Mesenchymal stem cell (in vitro differentiated cells and primary cell): ENCODE measurements at regions not wholly inside any gene's neighbourhood (a gene's known extent, or its start where the extent isn't known, plus 50 kb on each side); places are given as distances from the start of the nearest gene placed in this dataset.
A peak's percentile ranks its signal among the peaks of the same experiment; 100 is the strongest.

ENCODE experiments used
- DNase-seq: peaks from one replicate; pipeline ENCODE4 v3.0.0-alpha.2; 2013
- H2AFZ ChIP-seq: one replicate; pipeline ENCODE4 v1.6.1; 2013; ENCODE audit warnings: low read depth, mild to moderate bottlenecking, control low read depth, inconsistent platforms, low read length, moderate library complexity
- H2AK5ac ChIP-seq: 2 replicates; pipeline ENCODE4 v1.6.1; 2013; ENCODE audit warnings: low read length, moderate library complexity, mild to moderate bottlenecking, inconsistent platforms; ENCODE audit not compliant: severe bottlenecking
- H2BK120ac ChIP-seq: one replicate; pipeline ENCODE4 v1.6.1; 2013; ENCODE audit warnings: low read depth, mild to moderate bottlenecking, inconsistent platforms, low read length, moderate library complexity
- H2BK12ac ChIP-seq, 2 experiments: one replicate each; pipeline ENCODE4 v1.6.1; 2013; ENCODE audit warnings: inconsistent platforms in 2 of 2, low read length in 2 of 2, mild to moderate bottlenecking in 2 of 2, moderate library complexity in 2 of 2, control low read depth in 1 of 2
- H2BK15ac ChIP-seq: one replicate; pipeline ENCODE4 v1.6.1; 2013; ENCODE audit warnings: mild to moderate bottlenecking, low read depth, inconsistent platforms; ENCODE audit not compliant: poor library complexity, severe bottlenecking
- H2BK5ac ChIP-seq: 2 replicates; pipeline ENCODE4 v1.6.1; 2013; ENCODE audit warnings: low read depth, mild to moderate bottlenecking, low read length, control low read depth, inconsistent platforms; ENCODE audit not compliant: poor library complexity, severe bottlenecking
- H3K14ac ChIP-seq, 2 experiments: one replicate each; pipeline ENCODE4 v1.6.1; 2013; ENCODE audit warnings: inconsistent platforms in 2 of 2, low read length in 2 of 2, control low read depth in 1 of 2, mild to moderate bottlenecking in 1 of 2, moderate library complexity in 1 of 2
- H3K18ac ChIP-seq, 2 experiments: one replicate each; pipeline ENCODE4 v1.6.1; 2013; ENCODE audit warnings: inconsistent platforms in 2 of 2, low read length in 2 of 2, control low read depth in 1 of 2, low read depth in 1 of 2, mild to moderate bottlenecking in 1 of 2
- H3K23ac ChIP-seq, 2 experiments: one replicate each; pipeline ENCODE4 v1.6.1; 2013; ENCODE audit warnings: inconsistent platforms in 2 of 2, low read length in 2 of 2, mild to moderate bottlenecking in 2 of 2, moderate library complexity in 2 of 2, control low read depth in 1 of 2
- H3K27ac ChIP-seq: 2 replicates; pipeline ENCODE4 v1.5.1; 2013; ENCODE audit warnings: mild to moderate bottlenecking, moderate library complexity, low read length, control low read depth, inconsistent platforms; ENCODE audit not compliant: poor library complexity, severe bottlenecking
- H3K27me3 ChIP-seq, 2 experiments: 2 replicates each; pipeline versions ENCODE4 v1.6.1 to v1.7.0; 2013; ENCODE audit warnings: low read length in 2 of 2, mild to moderate bottlenecking in 2 of 2, moderate library complexity in 2 of 2, control low read depth in 1 of 2, inconsistent platforms in 1 of 2; ENCODE audit not compliant: control insufficient read depth in 1 of 2, insufficient read depth in 1 of 2
- H3K36me3 ChIP-seq, 2 experiments: 2 replicates each; pipeline versions ENCODE4 v1.6.1 to v1.7.0; 2013; ENCODE audit warnings: low read length in 2 of 2, control low read depth in 1 of 2, inconsistent platforms in 1 of 2, low read depth in 1 of 2, mild to moderate bottlenecking in 1 of 2; ENCODE audit not compliant: insufficient read depth in 2 of 2, control insufficient read depth in 1 of 2
- H3K4ac ChIP-seq, 2 experiments: one replicate each; pipeline ENCODE4 v1.6.1; 2013; ENCODE audit warnings: inconsistent platforms in 2 of 2, low read length in 2 of 2, mild to moderate bottlenecking in 2 of 2, moderate library complexity in 2 of 2, control low read depth in 1 of 2, low read depth in 1 of 2
- H3K4me1 ChIP-seq: 2 replicates; pipeline ENCODE4 v1.6.1; 2013; ENCODE audit warnings: low read depth, low read length, control low read depth; ENCODE audit not compliant: control insufficient read depth, insufficient read depth
- H3K4me2 ChIP-seq: 2 replicates; pipeline ENCODE4 v1.6.1; 2013; ENCODE audit warnings: low read length, mild to moderate bottlenecking, inconsistent platforms; ENCODE audit not compliant: poor library complexity, severe bottlenecking
- H3K4me3 ChIP-seq, 2 experiments: 2 replicates each; pipeline versions ENCODE4 v1.5.1 to v1.7.0; 2013; ENCODE audit warnings: low read length in 2 of 2, mild to moderate bottlenecking in 2 of 2, control low read depth in 1 of 2, low read depth in 1 of 2; ENCODE audit not compliant: insufficient read depth in 1 of 2
- H3K79me1 ChIP-seq: replicated peaks from 2 replicates; pipeline ENCODE4 v1.6.1; 2013; ENCODE audit warnings: mild to moderate bottlenecking, control low read depth, low read length, inconsistent platforms; ENCODE audit not compliant: poor library complexity, severe bottlenecking
- H3K9ac ChIP-seq: 2 replicates; pipeline ENCODE4 v1.7.0; 2013; ENCODE audit warnings: mild to moderate bottlenecking, low read length, moderate library complexity
- H3K9me3 ChIP-seq: 2 replicates; pipeline ENCODE4 v1.7.0; 2013; ENCODE audit warnings: mild to moderate bottlenecking, low read length; ENCODE audit not compliant: control insufficient read depth
- H4K8ac ChIP-seq: one replicate; pipeline ENCODE4 v1.6.1; 2013; ENCODE audit warnings: inconsistent platforms, mild to moderate bottlenecking, low read length, moderate library complexity
- H4K91ac ChIP-seq: one replicate; pipeline ENCODE4 v1.6.1; 2013; ENCODE audit warnings: mild to moderate bottlenecking, low read length, inconsistent platforms
- WGBS: methylation state at CpG from one replicate; pipeline ENCODE4 v1.1.7; 2013; ENCODE audit warnings: mixed read lengths; 5-methylcytosine and 5-hydroxymethylcytosine counted together

- Histone ChIP-seq H2AFZ (no peak overlapping the region), H2BK12ac (no peak overlapping the region), H3K14ac (no peak overlapping the region), H3K9ac (no peak overlapping the region), H3K27me3 (no peaks in the 10 kb centered on the region), H4K91ac (no peak overlapping the region), H3K4me1 (no peaks in the 10 kb centered on the region), H2AK5ac (no peak overlapping the region), H2BK120ac (no peak overlapping the region), H4K8ac (no peak overlapping the region), H3K18ac (no peak overlapping the region), H3K23ac (no peak overlapping the region), H2BK5ac (no peak overlapping the region), H2BK15ac (no peak overlapping the region), H3K4ac (no peak overlapping the region), H3K36me3 (no peaks in the 10 kb centered on the region), H3K4me3 (no peak overlapping the region), H3K27ac (no peak overlapping the region), H3K9me3 (no peaks in the 10 kb centered on the region), H3K4me2 (no peak overlapping the region), H3K79me1 (no peaks in the 10 kb centered on the region)
- no peak for DNase-seq
Measured at GRCh38 chr4:125121581-125121980, 193.2 kb upstream of the FAT4 start.

DNA sequence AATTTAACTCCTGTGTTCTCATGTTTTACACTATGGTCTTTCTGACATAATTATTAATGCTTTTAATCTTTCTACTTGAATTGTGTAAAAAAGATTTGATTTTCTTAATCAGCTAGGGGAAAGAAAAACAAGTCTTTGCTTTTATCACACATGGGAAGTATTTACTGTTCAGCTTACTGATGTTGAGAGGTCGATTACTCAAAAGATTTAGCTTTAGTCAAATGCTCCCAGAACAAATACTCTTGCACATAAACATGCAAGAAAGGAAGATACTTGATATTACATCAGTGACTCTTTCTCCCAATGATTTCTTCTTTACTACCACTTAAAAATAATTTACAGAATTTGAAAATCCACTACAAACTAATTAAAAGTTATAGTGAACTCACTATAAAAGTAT is 198.3 kb upstream of the FAT4 start:
- H2BK12ac ChIP-seq, result no peak overlapping the region
- no peak overlapping the region for H2BK5ac ChIP-seq
- H3K36me3 ChIP-seq, result no peaks in the 10 kb centered on the region
- no peak overlapping the region for H3K4ac ChIP-seq
- peak; percentile 20 for DNase-seq
- no peak overlapping the region for H2AFZ ChIP-seq
- H3K14ac ChIP-seq, result no peak overlapping the region
- no CpG with 5 or more reads among the region's 1 CpG for WGBS
- H3K18ac ChIP-seq, result no peak overlapping the region
- H3K27ac ChIP-seq, result no peak overlapping the region
- H4K8ac ChIP-seq, result no peak overlapping the region
- H3K4me1 ChIP-seq, result no peaks in the 10 kb centered on the region
- H3K79me1 ChIP-seq, result no peaks in the 10 kb centered on the region
- H2AK5ac ChIP-seq, result no peak overlapping the region
- no peak overlapping the region for H2BK15ac ChIP-seq
- H3K27me3 ChIP-seq, result no peaks in the 10 kb centered on the region
- no peak overlapping the region for H2BK120ac ChIP-seq
- no peaks in the 10 kb centered on the region for H3K9me3 ChIP-seq
- no peak overlapping the region for H3K4me2 ChIP-seq
- H3K9ac ChIP-seq, result no peak overlapping the region
- H4K91ac ChIP-seq, result no peak overlapping the region
- H3K4me3 ChIP-seq, result no peak overlapping the region
- H3K23ac ChIP-seq, result no peak overlapping the region

DNA sequence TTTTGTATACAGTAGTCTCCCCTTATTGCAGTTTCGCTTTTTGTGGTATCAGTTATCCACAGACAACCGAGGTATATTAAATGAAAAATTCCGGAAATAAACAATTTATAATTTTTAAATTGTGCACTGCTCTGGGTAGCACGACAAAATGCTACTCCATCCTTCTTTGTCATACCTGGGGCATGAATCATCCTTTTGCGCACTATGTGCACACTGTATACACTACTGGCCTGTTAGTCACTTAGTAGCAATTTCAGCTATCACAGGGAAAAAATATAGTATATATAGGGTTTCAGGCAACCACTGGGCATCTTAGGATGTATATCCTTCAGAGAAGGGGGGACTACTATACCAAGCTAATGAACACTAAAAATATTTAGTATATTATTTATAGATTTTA is 198.8 kb upstream of the FAT4 start:
- Histone ChIP-seq H3K23ac (no peak overlapping the region), H3K18ac (no peak overlapping the region), H2BK5ac (no peak overlapping the region), H3K27me3 (no peaks in the 10 kb centered on the region), H4K8ac (no peak overlapping the region), H2BK15ac (no peak overlapping the region), H2AFZ (no peak overlapping the region), H3K27ac (no peak overlapping the region), H3K79me1 (no peaks in the 10 kb centered on the region), H3K4me2 (no peak overlapping the region), H2AK5ac (no peak overlapping the region), H3K9me3 (no peaks in the 10 kb centered on the region), H3K4ac (no peak overlapping the region), H3K36me3 (no peaks in the 10 kb centered on the region), H3K4me3 (no peak overlapping the region), H3K4me1 (no peaks in the 10 kb centered on the region), H2BK12ac (no peak overlapping the region), H3K9ac (no peak overlapping the region), H4K91ac (no peak overlapping the region), H2BK120ac (no peak overlapping the region), H3K14ac (no peak overlapping the region)
- 30% methylated on average over 2 of the region's 5 CpGs for WGBS
- DNase-seq, result peak; percentile 71

DNA sequence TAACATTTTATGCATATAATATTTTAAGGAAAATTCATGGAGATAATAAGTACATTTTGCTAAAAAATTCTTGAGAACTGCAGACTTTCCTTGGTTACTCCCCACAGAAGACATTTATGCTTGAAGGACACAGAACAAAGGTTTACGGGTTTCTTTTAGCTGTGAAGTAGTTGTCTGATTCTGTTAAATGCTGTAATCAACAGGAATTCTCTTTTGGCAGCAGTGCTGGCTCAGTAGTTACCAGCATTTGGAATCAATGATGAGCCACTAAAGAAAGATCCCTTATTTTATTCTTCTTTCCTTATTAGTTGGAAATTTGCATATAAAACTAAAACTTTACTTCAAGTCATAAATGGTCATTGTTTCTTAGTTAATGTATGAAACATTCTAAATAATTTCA is 199.3 kb upstream of the FAT4 start:
- no peaks in the 10 kb centered on the region for H3K36me3 ChIP-seq
- no peak overlapping the region for H4K8ac ChIP-seq
- H3K27me3 ChIP-seq, result no peaks in the 10 kb centered on the region
- H2AFZ ChIP-seq, result no peak overlapping the region
- no peak overlapping the region for H4K91ac ChIP-seq
- WGBS, result no CpG with 5 or more reads among the region's 1 CpG
- no peak overlapping the region for H3K4me2 ChIP-seq
- H2BK15ac ChIP-seq, result no peak overlapping the region
- no peak overlapping the region for H3K4me3 ChIP-seq
- no peak overlapping the region for H3K18ac ChIP-seq
- H3K79me1 ChIP-seq, result no peaks in the 10 kb centered on the region
- no peak overlapping the region for H2BK12ac ChIP-seq
- no peak overlapping the region for H3K9ac ChIP-seq
- H3K23ac ChIP-seq, result no peak overlapping the region
- no peak overlapping the region for H2BK120ac ChIP-seq
- H2AK5ac ChIP-seq, result no peak overlapping the region
- H2BK5ac ChIP-seq, result no peak overlapping the region
- H3K4me1 ChIP-seq, result no peaks in the 10 kb centered on the region
- H3K27ac ChIP-seq, result no peak overlapping the region
- no peak overlapping the region for H3K14ac ChIP-seq
- no peak for DNase-seq
- no peaks in the 10 kb centered on the region for H3K9me3 ChIP-seq
- H3K4ac ChIP-seq, result no peak overlapping the region
